ENCODE measurements at regions not wholly inside any gene's neighbourhood (a gene's known extent, or its start where the extent isn't known, plus 50 kb on each side); places are given as distances from the start of the nearest gene placed in this dataset.
A peak's percentile ranks its signal among the peaks of the same experiment; 100 is the strongest.
"Not testable (repeated sequence)": the region's sequence is repeated elsewhere in the genome, so short reads cannot be mapped to it uniquely, and the experiment has no call there.

DNA sequence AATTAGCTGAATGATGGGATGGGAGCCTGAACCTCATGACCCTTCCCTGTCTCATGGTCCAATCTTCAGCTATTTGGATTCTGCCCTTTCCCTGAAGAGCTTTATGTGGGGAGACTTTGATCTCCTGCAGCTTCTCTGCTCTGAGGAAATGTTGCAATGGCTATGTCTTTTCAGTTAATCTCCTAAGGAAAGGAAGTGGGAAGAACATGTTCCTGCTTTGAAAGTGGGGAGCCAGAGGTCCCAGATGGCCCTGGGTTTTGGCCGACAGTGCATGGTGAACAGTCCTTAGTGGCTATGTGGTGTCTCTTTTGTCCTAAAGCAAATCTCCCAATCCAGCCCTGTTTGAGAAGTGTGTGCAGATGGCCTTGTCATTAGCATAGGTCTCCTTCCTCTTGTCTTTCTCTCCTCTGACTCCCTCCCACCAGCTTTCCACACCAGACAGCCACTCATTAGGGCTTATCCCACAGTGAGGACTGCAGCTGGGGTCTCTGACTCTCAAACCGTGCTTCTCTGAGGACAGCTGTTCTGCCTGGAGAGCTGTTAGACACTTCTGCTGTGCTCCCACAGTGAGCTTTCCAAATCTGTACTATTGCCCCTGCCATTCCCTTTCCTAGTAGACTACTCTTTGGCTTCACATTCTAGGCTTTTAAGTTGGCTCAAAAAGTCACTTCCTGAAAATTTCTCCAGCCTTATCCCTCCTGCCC, 365.8 kb upstream of the UMPS start:
- Mint-ChIP-seq H3K27ac (no peak overlapping the region), H3K36me3 (no peaks in the 10 kb centered on the region), H3K9me3 (no peaks in the 10 kb centered on the region), H3K4me1 (ENCODE audit: low read depth in 2 of 2) (no peaks in the 10 kb centered on the region), H3K27me3 (peaks cover 13 to 14% of the 10 kb centered on the region in 2 donors), H3K4me3 (no peak overlapping the region)
- no peak for DNase-seq (ENCODE audit: low spot score)
- peak in 1 of 2 donors; percentile 43 for ATAC-seq

DNA sequence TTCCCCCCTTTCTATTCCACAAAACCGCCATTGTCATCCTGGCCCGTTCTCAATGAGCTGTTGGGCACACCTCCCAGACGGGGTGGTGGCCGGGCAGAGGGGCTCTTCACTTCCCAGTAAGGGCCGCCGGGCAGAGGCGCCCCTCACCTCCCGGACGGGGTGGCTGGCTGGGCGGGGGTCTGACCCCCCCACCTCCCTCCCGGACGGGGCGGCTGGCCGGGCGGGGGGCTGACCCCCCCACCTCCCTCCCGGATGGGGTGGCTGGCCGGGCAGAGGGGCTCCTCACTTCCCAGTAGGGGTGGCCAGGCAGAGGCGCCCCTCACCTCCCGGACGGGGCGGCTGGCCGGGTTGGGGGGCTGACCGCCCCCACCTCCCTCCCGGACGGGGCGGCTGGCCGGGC, 363.6 kb upstream of the UMPS start:
- DNase-seq (ENCODE audit: low spot score); H3K4me3 Mint-ChIP-seq; H3K4me1 Mint-ChIP-seq (ENCODE audit: low read depth in 2 of 2); H3K27ac Mint-ChIP-seq; H3K27me3 Mint-ChIP-seq; H3K36me3 Mint-ChIP-seq; H3K9me3 Mint-ChIP-seq; ATAC-seq: not testable (repeated sequence)

DNA sequence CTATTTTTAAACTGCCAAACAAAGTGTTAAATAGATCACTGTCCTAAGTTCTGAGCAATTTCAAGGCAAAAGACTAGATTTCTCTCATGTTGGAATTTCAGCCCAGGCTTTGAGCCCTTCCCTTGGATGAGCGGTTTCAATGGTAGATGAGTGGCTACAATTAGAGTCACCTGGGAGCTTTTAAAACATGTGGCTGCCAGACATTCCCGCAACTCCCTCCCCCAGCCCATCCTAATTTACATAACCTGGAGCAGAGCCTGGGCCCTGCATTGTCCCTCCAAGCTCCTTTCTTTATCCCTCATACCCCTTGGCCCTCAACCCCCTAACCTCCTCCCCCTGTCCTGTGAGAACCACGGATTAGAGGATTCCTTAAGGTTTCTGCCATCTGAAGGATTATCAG, 357.5 kb upstream of the UMPS start:
- DNase-seq (ENCODE audit: low spot score) (no peak), ATAC-seq (no peak)
- Mint-ChIP-seq H3K27me3 (peaks cover 18 to 26% of the 10 kb centered on the region in 2 donors), H3K4me1 (ENCODE audit: low read depth in 2 of 2) (no peaks in the 10 kb centered on the region), H3K36me3 (no peaks in the 10 kb centered on the region), H3K9me3 (no peaks in the 10 kb centered on the region), H3K27ac (no peak overlapping the region), H3K4me3 (no peak overlapping the region)

DNA sequence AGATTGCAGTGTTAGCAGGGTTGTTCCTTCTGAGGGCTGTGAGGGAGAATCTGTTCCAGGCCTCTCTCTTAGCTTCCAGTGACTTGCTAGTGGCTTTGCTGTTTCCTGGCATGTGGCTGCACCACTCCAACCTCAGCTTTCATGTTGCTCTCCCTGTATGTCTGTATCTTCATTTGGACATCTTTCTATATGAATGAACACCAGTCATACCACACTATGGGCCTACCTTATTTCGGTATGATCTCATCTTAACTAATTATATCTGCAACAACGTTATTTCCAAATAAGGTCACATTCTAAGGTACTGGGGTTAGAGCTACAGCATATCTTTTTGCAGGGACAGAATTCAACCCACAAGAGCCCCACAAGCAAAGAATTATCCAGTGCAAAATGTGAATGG, 356.7 kb upstream of the UMPS start:
- no peak for DNase-seq (ENCODE audit: low spot score)
- peak in 1 of 2 donors; percentile 66 for ATAC-seq
- no peaks in the 10 kb centered on the region for H3K36me3 Mint-ChIP-seq

DNA sequence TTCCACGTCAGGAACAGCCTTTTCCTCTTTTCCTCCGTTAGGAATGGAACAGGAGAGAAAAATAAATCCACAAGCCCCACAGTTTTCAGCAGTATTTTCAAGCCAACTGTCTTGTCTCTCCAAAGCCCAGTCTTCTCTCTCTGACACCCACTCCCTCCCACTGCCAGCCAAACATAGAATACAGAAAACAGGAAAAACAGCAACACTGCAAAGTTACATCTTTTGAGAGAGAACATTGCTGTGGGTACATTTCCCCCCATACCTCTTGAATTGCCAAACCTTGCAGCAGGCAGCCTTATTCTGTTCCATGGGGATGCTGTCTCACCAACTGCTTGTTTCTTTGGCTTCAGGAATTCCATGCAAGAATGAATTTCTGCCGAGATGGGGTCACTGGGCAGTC, 355.7 kb upstream of the UMPS start:
- ATAC-seq (no peak), DNase-seq (ENCODE audit: low spot score) (no peak)
- no peak overlapping the region for H3K4me3 Mint-ChIP-seq
- H3K4me1 Mint-ChIP-seq (ENCODE audit: low read depth in 2 of 2) = no peaks in the 10 kb centered on the region
- H3K27ac Mint-ChIP-seq = no peak overlapping the region
- H3K9me3 Mint-ChIP-seq = no peaks in the 10 kb centered on the region
- no peaks in the 10 kb centered on the region for H3K36me3 Mint-ChIP-seq
- peaks cover 24 to 39% of the 10 kb centered on the region in 2 donors for H3K27me3 Mint-ChIP-seq

More for the DNA sequence above, 356.7 kb upstream of the UMPS start:
- Mint-ChIP-seq H3K4me3 (no peak overlapping the region), H3K4me1 (ENCODE audit: low read depth in 2 of 2) (no peaks in the 10 kb centered on the region), H3K27me3 (peaks cover 21 to 33% of the 10 kb centered on the region in 2 donors), H3K27ac (no peak overlapping the region), H3K9me3 (no peaks in the 10 kb centered on the region)

DNA sequence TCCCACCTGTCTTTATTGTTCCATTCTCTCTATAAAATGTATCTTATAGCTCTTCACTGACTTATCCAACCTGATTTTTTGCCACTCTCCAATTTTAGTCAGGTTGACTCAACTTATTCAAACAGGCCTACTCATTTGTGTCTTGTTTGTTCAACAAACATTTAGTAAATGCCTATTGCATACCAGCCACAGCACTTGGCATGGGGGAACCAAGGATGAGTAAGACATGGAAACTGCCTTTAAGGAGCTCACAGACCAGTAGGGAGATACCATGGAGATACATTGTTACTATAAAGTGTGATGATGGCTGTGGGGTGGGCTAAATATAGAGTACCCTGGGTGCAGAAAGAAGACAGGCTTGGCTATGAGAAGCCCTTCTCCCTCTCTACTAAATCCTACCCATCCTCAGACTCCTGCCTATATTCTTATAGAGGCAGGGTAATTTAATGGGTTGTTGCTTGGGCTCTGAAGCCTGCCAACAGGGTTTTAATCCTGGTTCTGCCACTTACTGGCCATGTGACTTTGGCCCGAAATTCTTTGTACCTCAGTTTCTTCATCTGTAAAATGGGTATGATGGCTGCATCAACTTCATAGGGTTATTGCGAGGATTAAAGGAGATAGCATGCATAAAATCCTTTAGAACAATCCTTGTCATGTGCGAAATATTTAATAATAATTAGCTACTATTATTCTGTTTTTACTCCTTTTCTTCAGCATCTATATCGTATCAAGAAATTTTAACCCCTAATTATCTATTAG, 348.5 kb upstream of the UMPS start:
- ATAC-seq = no peak
- Mint-ChIP-seq H3K9me3 (no peaks in the 10 kb centered on the region), H3K27ac (no peak overlapping the region), H3K4me1 (ENCODE audit: low read depth in 2 of 2) (no peaks in the 10 kb centered on the region), H3K36me3 (no peaks in the 10 kb centered on the region), H3K27me3 (peaks cover 38 to 54% of the 10 kb centered on the region in 2 donors), H3K4me3 (no peak overlapping the region)
- DNase-seq (ENCODE audit: low spot score) = no peak

DNA sequence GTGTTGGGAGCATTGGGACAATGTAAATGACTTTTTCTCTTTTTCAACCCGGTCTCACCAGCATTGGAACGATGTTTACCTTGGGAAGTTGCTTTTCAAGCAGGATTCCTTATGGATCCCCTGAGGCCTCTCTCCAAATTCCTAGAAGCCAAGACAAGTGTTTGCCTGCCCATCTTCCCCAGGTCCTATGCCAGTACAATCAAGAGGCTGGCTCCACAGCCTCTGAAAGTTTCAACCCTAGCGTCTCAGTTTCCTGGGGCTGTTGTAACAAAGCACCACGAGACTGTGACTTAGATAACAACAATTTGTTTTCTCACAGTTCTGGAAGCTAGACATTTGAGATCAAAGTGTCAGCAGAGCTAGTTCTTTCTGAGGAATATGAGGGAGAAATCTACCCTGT, 347.2 kb upstream of the UMPS start:
- Mint-ChIP-seq H3K27me3 (peaks cover 39 to 52% of the 10 kb centered on the region in 2 donors), H3K4me1 (ENCODE audit: low read depth in 2 of 2) (no peaks in the 10 kb centered on the region), H3K27ac (no peak overlapping the region), H3K9me3 (no peaks in the 10 kb centered on the region), H3K4me3 (no peak overlapping the region), H3K36me3 (no peaks in the 10 kb centered on the region)
- ATAC-seq = no peak
- no peak for DNase-seq (ENCODE audit: low spot score)

DNA sequence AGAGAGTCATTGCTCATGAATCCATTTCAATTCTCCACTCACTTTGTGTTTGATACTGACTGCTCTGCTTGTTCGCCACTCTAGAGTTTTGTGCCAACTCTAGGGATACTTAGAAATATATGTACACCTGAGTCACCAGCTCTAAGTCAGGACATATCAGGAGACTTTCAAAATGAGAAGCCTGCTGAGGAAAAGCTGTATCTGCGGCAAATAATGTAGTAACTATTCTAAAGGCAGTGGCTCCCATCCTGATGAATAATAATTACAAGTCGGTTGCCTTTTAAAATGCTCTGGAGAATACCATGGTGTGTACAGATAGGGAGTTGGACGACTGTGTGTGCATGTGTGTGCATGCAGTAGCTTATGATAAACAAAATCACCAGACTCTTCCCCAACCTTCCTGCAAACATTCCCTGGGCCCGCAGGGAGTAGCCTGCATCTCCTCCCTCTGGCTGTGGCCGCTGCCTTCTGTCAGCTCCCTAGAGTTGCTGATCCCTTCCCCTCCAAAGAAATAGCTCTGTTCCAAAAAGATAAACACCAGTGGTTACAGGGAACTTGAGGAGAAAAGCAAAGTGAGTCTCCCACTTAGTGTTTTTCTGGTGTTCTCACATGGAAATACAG, 346.3 kb upstream of the UMPS start:
- H3K4me1 Mint-ChIP-seq (ENCODE audit: low read depth in 2 of 2) = no peaks in the 10 kb centered on the region
- no peak for DNase-seq (ENCODE audit: low spot score)
- no peak overlapping the region for H3K4me3 Mint-ChIP-seq
- H3K27ac Mint-ChIP-seq = no peak overlapping the region
- no peaks in the 10 kb centered on the region for H3K36me3 Mint-ChIP-seq
- peaks cover 40 to 51% of the 10 kb centered on the region in 2 donors for H3K27me3 Mint-ChIP-seq
- ATAC-seq = no peak
- H3K9me3 Mint-ChIP-seq = no peaks in the 10 kb centered on the region

DNA sequence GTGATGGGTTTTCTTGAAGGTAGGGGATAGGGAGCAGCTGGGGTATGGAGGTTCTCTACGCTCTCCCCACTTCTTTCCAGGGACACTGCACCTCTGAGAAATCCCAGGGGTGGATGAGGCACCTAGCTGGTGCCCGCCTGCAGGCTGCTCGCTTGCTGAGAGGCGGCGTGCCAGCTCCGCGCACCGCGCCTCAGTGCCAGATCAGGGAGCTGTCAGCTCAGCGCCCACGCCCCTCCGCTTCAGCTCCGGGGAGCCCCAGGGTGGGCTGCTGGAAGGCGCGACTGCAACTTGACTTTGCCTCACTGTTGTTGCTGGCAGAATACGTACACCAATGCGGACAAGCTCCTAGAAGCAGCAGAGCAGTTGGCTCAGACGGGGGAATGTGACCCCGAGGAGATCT, 345.7 kb upstream of the UMPS start:
- no peak overlapping the region for H3K4me3 Mint-ChIP-seq
- no peak overlapping the region for H3K27ac Mint-ChIP-seq
- no peak for DNase-seq (ENCODE audit: low spot score)
- no peaks in the 10 kb centered on the region for H3K4me1 Mint-ChIP-seq (ENCODE audit: low read depth in 2 of 2)
- no peaks in the 10 kb centered on the region for H3K9me3 Mint-ChIP-seq
- no peaks in the 10 kb centered on the region for H3K36me3 Mint-ChIP-seq
- ATAC-seq = no peak
- peaks cover 42 to 55% of the 10 kb centered on the region in 2 donors for H3K27me3 Mint-ChIP-seq

DNA sequence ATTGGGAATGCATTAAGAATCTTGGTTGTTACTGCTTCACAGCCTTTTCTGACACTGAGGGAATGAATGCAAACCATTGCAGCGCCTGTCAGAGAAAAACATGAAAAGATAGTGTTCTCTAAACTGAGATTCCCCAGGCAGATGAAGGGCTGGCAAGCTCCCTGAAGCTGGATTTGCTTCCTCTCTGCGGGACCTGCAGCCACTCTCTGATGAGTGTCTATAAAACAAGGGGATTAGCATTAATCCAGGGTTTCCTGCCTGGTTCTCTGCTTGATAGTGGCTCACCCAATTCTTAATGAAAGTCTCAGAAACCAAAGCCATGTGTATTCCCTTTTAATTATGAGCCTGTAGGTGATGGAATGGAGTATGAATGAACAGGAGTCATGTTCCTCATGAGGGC, 344.3 kb upstream of the UMPS start:
- Mint-ChIP-seq H3K9me3 (no peaks in the 10 kb centered on the region), H3K27me3 (peaks cover 37 to 59% of the 10 kb centered on the region in 2 donors), H3K27ac (no peak overlapping the region), H3K4me3 (no peak overlapping the region), H3K36me3 (no peaks in the 10 kb centered on the region), H3K4me1 (ENCODE audit: low read depth in 2 of 2) (no peaks in the 10 kb centered on the region)
- no peak for DNase-seq (ENCODE audit: low spot score)
- no peak for ATAC-seq

DNA sequence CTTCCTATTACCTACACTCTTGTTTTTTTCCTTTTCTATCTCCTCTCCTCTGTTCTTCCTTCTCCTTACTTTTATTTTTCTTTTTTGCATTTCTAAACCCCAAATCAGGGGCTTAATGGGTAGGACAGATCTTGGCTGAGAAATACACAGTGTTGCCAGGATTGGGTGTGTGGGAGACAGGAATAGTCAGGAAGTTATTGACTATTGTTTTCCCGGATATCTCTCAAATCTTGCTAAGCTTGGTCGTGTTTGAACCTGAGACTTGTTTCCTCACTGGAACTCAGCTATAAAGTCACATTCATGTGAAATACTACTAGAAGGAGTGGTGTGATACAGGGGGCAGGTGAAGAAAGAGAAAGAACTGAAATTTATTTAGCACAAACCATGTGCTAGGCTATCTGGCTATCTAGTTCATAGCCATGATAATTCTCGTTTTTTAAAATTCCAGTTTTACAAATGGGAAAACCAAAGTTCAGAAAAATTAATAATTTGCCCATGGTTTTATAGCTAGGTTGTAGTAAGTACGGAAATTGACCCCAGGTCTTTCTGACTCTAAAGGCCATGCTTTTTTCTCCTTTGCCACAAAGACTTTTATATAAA, 343.2 kb upstream of the UMPS start:
- no peaks in the 10 kb centered on the region for H3K36me3 Mint-ChIP-seq
- H3K4me3 Mint-ChIP-seq = no peak overlapping the region
- DNase-seq (ENCODE audit: low spot score) (no peak), ATAC-seq (no peak)
- no peak overlapping the region for H3K27ac Mint-ChIP-seq
- H3K9me3 Mint-ChIP-seq = no peaks in the 10 kb centered on the region
- H3K27me3 Mint-ChIP-seq = peaks cover 39 to 60% of the 10 kb centered on the region in 2 donors
- no peaks in the 10 kb centered on the region for H3K4me1 Mint-ChIP-seq (ENCODE audit: low read depth in 2 of 2)

DNA sequence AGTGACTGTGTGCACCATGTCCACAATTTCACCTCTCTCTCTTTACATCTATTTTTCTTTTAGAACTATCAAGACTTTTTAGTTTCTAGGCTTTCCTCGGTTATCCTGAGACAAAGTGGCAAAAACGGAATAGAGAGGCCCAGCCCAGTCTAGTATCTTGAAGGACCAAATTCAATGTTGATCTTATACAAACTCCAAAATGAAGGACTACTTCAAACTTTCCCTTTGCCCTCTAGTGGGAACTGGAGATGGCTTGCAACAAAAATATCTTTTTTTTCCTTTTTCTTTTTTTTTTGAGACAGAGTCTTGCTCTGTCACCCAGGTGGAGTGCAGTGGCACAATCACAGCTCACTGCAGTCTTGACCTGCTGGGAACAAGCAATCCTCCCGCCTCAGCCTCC, 338.5 kb upstream of the UMPS start:
- H3K27me3 Mint-ChIP-seq = peaks cover 32 to 50% of the 10 kb centered on the region in 2 donors
- no peaks in the 10 kb centered on the region for H3K36me3 Mint-ChIP-seq
- no peaks in the 10 kb centered on the region for H3K9me3 Mint-ChIP-seq
- no peak for DNase-seq (ENCODE audit: low spot score)
- H3K27ac Mint-ChIP-seq = no peak overlapping the region
- H3K4me1 Mint-ChIP-seq (ENCODE audit: low read depth in 2 of 2) = no peaks in the 10 kb centered on the region
- no peak for ATAC-seq
- no peak overlapping the region for H3K4me3 Mint-ChIP-seq

DNA sequence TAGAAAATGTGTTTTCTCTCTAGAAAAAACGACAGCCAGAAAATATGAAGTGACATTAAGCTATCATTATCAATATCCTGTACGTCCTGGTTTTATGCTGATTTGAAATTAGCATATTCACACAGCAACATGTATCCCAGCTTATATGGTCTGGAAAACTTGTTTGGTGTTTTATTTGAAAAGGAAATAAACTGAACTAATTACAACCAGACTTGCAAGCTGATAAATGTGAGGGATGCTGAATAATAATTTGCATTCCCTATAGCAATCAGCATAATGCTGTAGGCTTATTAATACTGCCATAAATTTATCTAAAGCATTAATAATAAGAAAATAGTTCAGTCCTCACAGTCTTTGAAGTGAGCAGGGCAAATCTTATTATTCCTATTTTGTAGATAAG, 336.9 kb upstream of the UMPS start:
- no peaks in the 10 kb centered on the region for H3K4me1 Mint-ChIP-seq (ENCODE audit: low read depth in 2 of 2)
- H3K9me3 Mint-ChIP-seq = no peaks in the 10 kb centered on the region
- DNase-seq (ENCODE audit: low spot score) (no peak), ATAC-seq (no peak)
- H3K27ac Mint-ChIP-seq = no peak overlapping the region
- no peak overlapping the region for H3K4me3 Mint-ChIP-seq
- peaks cover 36 to 51% of the 10 kb centered on the region in 2 donors for H3K27me3 Mint-ChIP-seq
- no peaks in the 10 kb centered on the region for H3K36me3 Mint-ChIP-seq

DNA sequence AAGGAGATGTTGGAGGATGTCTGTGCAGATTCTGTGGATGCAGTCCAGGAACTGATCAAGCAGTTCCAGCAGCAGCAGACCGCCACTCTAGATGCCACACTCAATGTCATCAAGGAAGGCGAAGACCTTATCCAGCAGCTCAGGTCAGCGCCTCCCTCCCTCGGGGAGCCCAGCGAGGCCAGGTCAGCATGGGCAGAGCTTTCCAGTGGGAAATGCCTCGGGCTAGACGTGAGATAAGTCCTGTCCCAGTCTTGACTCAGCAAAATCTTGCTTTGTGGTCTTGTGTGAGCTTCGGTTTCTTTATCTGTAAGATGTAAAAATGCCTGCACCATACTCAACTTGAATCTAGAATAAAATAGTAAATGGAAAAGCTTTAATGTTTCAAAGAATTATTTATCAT, 335.1 kb upstream of the UMPS start:
- H3K4me3 Mint-ChIP-seq = no peak overlapping the region
- DNase-seq (ENCODE audit: low spot score) (no peak), ATAC-seq (no peak)
- no peak overlapping the region for H3K27ac Mint-ChIP-seq
- H3K4me1 Mint-ChIP-seq (ENCODE audit: low read depth in 2 of 2) = no peaks in the 10 kb centered on the region
- H3K9me3 Mint-ChIP-seq = no peaks in the 10 kb centered on the region
- no peaks in the 10 kb centered on the region for H3K36me3 Mint-ChIP-seq
- H3K27me3 Mint-ChIP-seq = peaks cover 32 to 43% of the 10 kb centered on the region in 2 donors
